Esophagus squamous epithelium (tissue), 4 donors: ENCODE measurements at regions not wholly inside any gene's neighbourhood (a gene's known extent, or its start where the extent isn't known, plus 50 kb on each side); places are given as distances from the start of the nearest gene placed in this dataset.

Experiments used
- small RNA-seq, 4 donors: library from RNA; depleted of rRNA; stranded (forward); fragments of <200 nt; gene quantifications; one replicate each; pipeline ENCODE3, GENCODE V24; 2016

Small RNAs in the stretch of these regions (small RNA-seq; reads per million reads assigned to genes)
- gene RNU6-493P = 0 reads per million in 4 donors
